GM10266 (cell line): ENCODE measurements at regions not wholly inside any gene's neighbourhood (a gene's known extent, or its start where the extent isn't known, plus 50 kb on each side); places are given as distances from the start of the nearest gene placed in this dataset.

Experiments
- DNase-seq: peaks from one replicate; pipeline ENCODE4 v3.0.0; 2012; ENCODE audit errors: extremely low spot score
- CTCF ChIP-seq: IDR thresholded peaks from 2 replicates; pipeline ENCODE4 v1.5.1; 2012; ENCODE audit warnings: mild to moderate bottlenecking, low read depth; ENCODE audit not compliant: control insufficient read depth, insufficient read depth; ENCODE audit errors: missing control alignments

- DNase-seq = no peak
- no peak for TF ChIP-seq CTCF
These were observed 605.2 kb downstream of the KCNJ2 start for GRCh38 chr17:70774339-70775117.

DNA sequence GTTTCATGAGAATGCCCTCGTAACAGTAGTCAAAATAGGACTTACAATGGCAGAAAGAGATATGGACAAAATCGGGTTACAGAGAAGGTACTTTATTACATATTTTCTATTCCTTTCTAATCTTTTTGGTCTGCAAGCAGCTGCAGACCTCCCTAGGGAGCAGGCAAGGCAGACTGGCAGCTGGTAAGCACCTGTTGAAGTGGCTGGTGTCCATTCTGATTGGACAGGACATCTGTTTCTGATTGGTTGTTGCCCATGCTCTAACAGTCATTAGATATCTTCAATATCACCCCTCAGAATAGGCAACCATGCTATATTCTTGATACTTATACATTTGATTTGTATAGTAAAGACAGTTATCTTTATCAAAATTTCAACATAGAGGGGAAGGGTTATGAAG lies 606.3 kb downstream of the KCNJ2 start:
- no peak for DNase-seq
- TF ChIP-seq CTCF = no peak

DNA sequence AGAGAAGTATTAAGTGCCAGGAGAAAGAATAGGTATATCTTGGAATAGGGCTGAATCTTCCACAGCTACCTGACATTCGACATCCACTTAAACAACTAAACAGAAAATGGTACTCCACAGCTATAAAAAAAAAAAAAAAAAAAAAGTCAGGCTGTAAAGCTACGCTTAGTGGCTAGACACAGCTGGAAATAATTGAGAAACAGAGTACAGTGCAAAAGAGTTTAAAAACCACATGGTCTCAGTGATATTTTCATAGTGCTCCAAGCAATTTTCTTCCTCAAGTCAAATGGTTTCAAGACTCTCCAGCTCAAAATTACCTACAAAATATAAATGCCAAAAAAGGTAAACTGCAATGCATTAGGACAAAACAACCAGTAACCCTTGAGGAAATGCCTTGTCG lies 607.1 kb downstream of the KCNJ2 start:
- TF ChIP-seq CTCF = no peak
- no peak for DNase-seq

- DNase-seq = no peak
- no peak for TF ChIP-seq CTCF
These were observed 610.7 kb downstream of the KCNJ2 start for GRCh38 chr17:70780031-70780430.

DNA sequence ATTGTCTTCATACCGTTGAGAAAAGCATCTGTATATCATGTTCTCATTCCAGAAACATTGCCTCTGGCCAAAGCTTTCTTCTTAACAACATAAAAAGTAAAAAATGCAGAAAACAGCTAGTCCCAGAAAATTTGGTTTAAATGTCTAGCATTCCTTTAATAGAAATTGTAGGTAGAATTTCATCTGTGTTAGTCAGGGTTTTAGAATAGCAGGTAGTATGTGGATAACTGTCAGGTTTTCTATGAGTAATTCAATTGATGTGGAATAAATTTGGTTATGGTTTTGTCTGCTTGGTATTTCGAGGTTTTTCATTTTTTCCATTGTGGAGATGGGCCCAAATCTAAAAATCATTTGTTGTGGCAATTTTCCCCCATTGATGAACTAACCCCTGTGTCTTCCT lies 616.7 kb downstream of the KCNJ2 start:
- no peak for TF ChIP-seq CTCF
- DNase-seq = no peak

GRCh38 chr17:70787721-70788300 lies 618.5 kb downstream of the KCNJ2 start:
- TF ChIP-seq CTCF = no peak
- DNase-seq = no peak

DNA sequence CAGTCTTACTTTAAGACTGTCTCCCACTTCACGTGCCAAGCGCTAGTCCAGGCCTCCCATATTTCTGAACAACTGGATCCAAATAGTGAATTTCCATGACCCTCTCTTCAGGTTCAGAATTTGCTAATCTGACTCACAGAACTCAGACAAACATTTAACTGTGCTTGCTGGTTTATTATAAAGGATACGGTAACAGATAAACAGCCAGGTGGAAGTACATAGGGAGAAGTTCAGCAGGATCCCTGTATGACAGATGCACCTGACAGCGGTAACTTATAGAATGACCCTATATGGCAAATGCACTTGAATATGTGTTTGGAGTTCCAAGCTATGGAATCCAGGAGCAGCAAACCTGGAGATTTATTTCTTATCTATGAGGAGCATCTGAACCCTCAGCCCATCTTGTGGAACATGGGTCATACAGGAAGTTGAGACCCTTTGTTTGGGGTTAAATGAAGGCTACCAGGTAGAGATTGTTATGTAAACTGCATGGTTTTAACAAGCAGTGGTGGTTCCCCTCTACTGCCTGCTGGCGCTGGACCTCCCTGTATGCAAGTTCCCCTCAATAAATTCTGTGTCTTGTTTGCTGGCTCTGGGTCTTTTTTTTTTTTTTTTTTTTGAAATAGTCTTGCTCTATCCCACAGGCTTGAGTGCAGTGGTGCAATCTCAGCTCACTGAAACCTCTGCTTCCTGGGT lies 622.6 kb downstream of the KCNJ2 start:
- DNase-seq = no peak

More for the DNA sequence above, 622.6 kb downstream of the KCNJ2 start:
- no peak for TF ChIP-seq CTCF
